ENCODE measurements at regions not wholly inside any gene's neighbourhood (a gene's known extent, or its start where the extent isn't known, plus 50 kb on each side); places are given as distances from the start of the nearest gene placed in this dataset.
A peak's percentile ranks its signal among the peaks of the same experiment; 100 is the strongest.

GRCh38 chr4:116066711-116067245, 953.4 kb upstream of the NDST4 start:
- no peak overlapping the region for H3K4me3 ChIP-seq (ENCODE audit: low read length in 2 of 2)
- POLR2A ChIA-PET (ENCODE audit: partially characterized antibody) = no interaction called here
- no peaks in the 10 kb centered on the region for H3K4me1 ChIP-seq (ENCODE audit: insufficient read depth, low read length)
- peaks cover 0 to 8% (median 4%) of the 10 kb centered on the region in 8 donors for H3K9me3 Mint-ChIP-seq
- H3K27me3 ChIP-seq (ENCODE audit: insufficient read depth, low read length) = no peaks in the 10 kb centered on the region
- no peaks in the 10 kb centered on the region for H3K36me3 Mint-ChIP-seq
- no peaks in the 10 kb centered on the region for H3K27me3 Mint-ChIP-seq
- H3K27ac Mint-ChIP-seq = no peak overlapping the region
- H3K36me3 ChIP-seq (ENCODE audit: insufficient read depth, low read length) = no peaks in the 10 kb centered on the region
- no peak overlapping the region for H3K27ac ChIP-seq (ENCODE audit: low read depth, low read length)
- H3K9me3 ChIP-seq (ENCODE audit: control insufficient read depth in 1 of 2, low read length in 2 of 2) = no peaks in the 10 kb centered on the region
- H3K4me1 Mint-ChIP-seq = no peaks in the 10 kb centered on the region
- CTCF ChIA-PET (ENCODE audit: partially characterized antibody) = no interaction called here
- no peak overlapping the region for H3K4me3 Mint-ChIP-seq
- DNase-seq = no peak
- intact Hi-C loops (cut with micrococcal nuclease) = no loop called here

GRCh38 chr4:116064331-116064730, 950.9 kb upstream of the NDST4 start:
- intact Hi-C loops (cut with micrococcal nuclease) = no loop called here
- POLR2A ChIA-PET (ENCODE audit: partially characterized antibody) = no interaction called here

GRCh38 chr4:116059361-116059760, 945.9 kb upstream of the NDST4 start:
- no peaks in the 10 kb centered on the region for H3K9me3 ChIP-seq (ENCODE audit: control insufficient read depth in 1 of 2, low read length in 2 of 2)
- no peaks in the 10 kb centered on the region for H3K4me1 ChIP-seq (ENCODE audit: insufficient read depth, low read length)
- no peak for DNase-seq
- Mint-ChIP-seq H3K27ac (no peak overlapping the region), H3K36me3 (no peaks in the 10 kb centered on the region), H3K4me3 (no peak overlapping the region), H3K9me3 (no peaks in the 10 kb centered on the region), H3K4me1 (no peaks in the 10 kb centered on the region), H3K27me3 (no peaks in the 10 kb centered on the region)
- no peak overlapping the region for H3K4me3 ChIP-seq (ENCODE audit: low read length in 2 of 2)
- POLR2A ChIA-PET (ENCODE audit: partially characterized antibody) = no interaction called here
- H3K36me3 ChIP-seq (ENCODE audit: insufficient read depth, low read length) = no peaks in the 10 kb centered on the region
- CTCF ChIA-PET (ENCODE audit: partially characterized antibody) = no interaction called here
- H3K27ac ChIP-seq (ENCODE audit: low read depth, low read length) = no peak overlapping the region
- H3K27me3 ChIP-seq (ENCODE audit: insufficient read depth, low read length) = no peaks in the 10 kb centered on the region
- intact Hi-C loops (cut with micrococcal nuclease) = no loop called here

More at GRCh38 chr4:116064331-116064730, 950.9 kb upstream of the NDST4 start:
- no peaks in the 10 kb centered on the region for H3K9me3 ChIP-seq (ENCODE audit: control insufficient read depth in 1 of 2, low read length in 2 of 2)
- CTCF ChIA-PET (ENCODE audit: partially characterized antibody) = no interaction called here
- peaks cover 0 to 6% (median 3%) of the 10 kb centered on the region in 8 donors for H3K9me3 Mint-ChIP-seq
- H3K4me1 ChIP-seq (ENCODE audit: insufficient read depth, low read length) = no peaks in the 10 kb centered on the region
- H3K27ac Mint-ChIP-seq = no peak overlapping the region
- H3K4me1 Mint-ChIP-seq = no peaks in the 10 kb centered on the region
- no peaks in the 10 kb centered on the region for H3K27me3 Mint-ChIP-seq
- no peak overlapping the region for H3K4me3 Mint-ChIP-seq
- no peak overlapping the region for H3K4me3 ChIP-seq (ENCODE audit: low read length in 2 of 2)
- no peak overlapping the region for H3K27ac ChIP-seq (ENCODE audit: low read depth, low read length)
- H3K36me3 ChIP-seq (ENCODE audit: insufficient read depth, low read length) = no peaks in the 10 kb centered on the region
- no peak for DNase-seq
- H3K27me3 ChIP-seq (ENCODE audit: insufficient read depth, low read length) = no peaks in the 10 kb centered on the region
- H3K36me3 Mint-ChIP-seq = no peaks in the 10 kb centered on the region

GRCh38 chr4:116058129-116058528, 944.7 kb upstream of the NDST4 start:
- Mint-ChIP-seq H3K4me1 (no peaks in the 10 kb centered on the region), H3K27me3 (no peaks in the 10 kb centered on the region), H3K36me3 (no peaks in the 10 kb centered on the region), H3K9me3 (no peaks in the 10 kb centered on the region), H3K4me3 (no peak overlapping the region), H3K27ac (no peak overlapping the region)
- H3K4me1 ChIP-seq (ENCODE audit: insufficient read depth, low read length) = no peaks in the 10 kb centered on the region
- no peak overlapping the region for H3K27ac ChIP-seq (ENCODE audit: low read depth, low read length)
- intact Hi-C loops (cut with micrococcal nuclease) = no loop called here
- no peaks in the 10 kb centered on the region for H3K36me3 ChIP-seq (ENCODE audit: insufficient read depth, low read length)
- ChIA-PET CTCF (ENCODE audit: partially characterized antibody) (no interaction called here), POLR2A (ENCODE audit: partially characterized antibody) (no interaction called here)
- DNase-seq = no peak
- H3K9me3 ChIP-seq (ENCODE audit: control insufficient read depth in 1 of 2, low read length in 2 of 2) = no peaks in the 10 kb centered on the region
- H3K4me3 ChIP-seq (ENCODE audit: low read length in 2 of 2) = no peak overlapping the region
- no peaks in the 10 kb centered on the region for H3K27me3 ChIP-seq (ENCODE audit: insufficient read depth, low read length)

GRCh38 chr4:116055857-116056827, 942.7 kb upstream of the NDST4 start:
- CTCF ChIA-PET (ENCODE audit: partially characterized antibody) = no interaction called here
- Mint-ChIP-seq H3K27ac (no peak overlapping the region), H3K9me3 (no peaks in the 10 kb centered on the region), H3K4me3 (no peak overlapping the region), H3K36me3 (no peaks in the 10 kb centered on the region), H3K27me3 (no peaks in the 10 kb centered on the region), H3K4me1 (no peaks in the 10 kb centered on the region)
- POLR2A ChIA-PET (ENCODE audit: partially characterized antibody) = no interaction called here
- H3K27ac ChIP-seq (ENCODE audit: low read depth, low read length) = no peak overlapping the region
- no peaks in the 10 kb centered on the region for H3K27me3 ChIP-seq (ENCODE audit: insufficient read depth, low read length)
- no peaks in the 10 kb centered on the region for H3K36me3 ChIP-seq (ENCODE audit: insufficient read depth, low read length)
- no peaks in the 10 kb centered on the region for H3K4me1 ChIP-seq (ENCODE audit: insufficient read depth, low read length)
- no peaks in the 10 kb centered on the region for H3K9me3 ChIP-seq (ENCODE audit: control insufficient read depth in 1 of 2, low read length in 2 of 2)
- H3K4me3 ChIP-seq (ENCODE audit: low read length in 2 of 2) = no peak overlapping the region
- intact Hi-C loops (cut with micrococcal nuclease) = no loop called here
- no peak for DNase-seq

GRCh38 chr4:116027311-116027710, 913.9 kb upstream of the NDST4 start:
- no peak overlapping the region for H3K4me3 ChIP-seq (ENCODE audit: low read length in 2 of 2)
- Mint-ChIP-seq H3K4me3 (no peak overlapping the region), H3K27me3 (no peaks in the 10 kb centered on the region), H3K4me1 (no peaks in the 10 kb centered on the region), H3K9me3 (peaks cover 0 to 3% (median 2%) of the 10 kb centered on the region in 8 donors), H3K36me3 (no peaks in the 10 kb centered on the region), H3K27ac (no peak overlapping the region)
- DNase-seq = no peak
- no peaks in the 10 kb centered on the region for H3K9me3 ChIP-seq (ENCODE audit: control insufficient read depth in 1 of 2, low read length in 2 of 2)
- H3K27ac ChIP-seq (ENCODE audit: low read depth, low read length) = no peak overlapping the region
- POLR2A ChIA-PET (ENCODE audit: partially characterized antibody) = no interaction called here
- no peaks in the 10 kb centered on the region for H3K27me3 ChIP-seq (ENCODE audit: insufficient read depth, low read length)
- no peaks in the 10 kb centered on the region for H3K4me1 ChIP-seq (ENCODE audit: insufficient read depth, low read length)
- intact Hi-C loops (cut with micrococcal nuclease) = no loop called here
- H3K36me3 ChIP-seq (ENCODE audit: insufficient read depth, low read length) = no peaks in the 10 kb centered on the region
- CTCF ChIA-PET (ENCODE audit: partially characterized antibody) = no interaction called here

- H3K27me3 Mint-ChIP-seq = no peaks in the 10 kb centered on the region
- H3K27me3 ChIP-seq (ENCODE audit: insufficient read depth, low read length) = no peaks in the 10 kb centered on the region
- no peaks in the 10 kb centered on the region for H3K9me3 ChIP-seq (ENCODE audit: control insufficient read depth in 1 of 2, low read length in 2 of 2)
- H3K27ac Mint-ChIP-seq = no peak overlapping the region
- peaks cover 0 to 13% (median 5%) of the 10 kb centered on the region in 8 donors for H3K9me3 Mint-ChIP-seq
- no peaks in the 10 kb centered on the region for H3K4me1 ChIP-seq (ENCODE audit: insufficient read depth, low read length)
- CTCF ChIA-PET (ENCODE audit: partially characterized antibody) = no interaction called here
- H3K27ac ChIP-seq (ENCODE audit: low read depth, low read length) = no peak overlapping the region
- POLR2A ChIA-PET (ENCODE audit: partially characterized antibody) = no interaction called here
- H3K4me1 Mint-ChIP-seq = no peaks in the 10 kb centered on the region
- no peaks in the 10 kb centered on the region for H3K36me3 ChIP-seq (ENCODE audit: insufficient read depth, low read length)
- peak overlapping the region in 1 of 8 donors; percentile 42 for H3K4me3 Mint-ChIP-seq
- H3K4me3 ChIP-seq (ENCODE audit: low read length in 2 of 2) = no peak overlapping the region
- no peaks in the 10 kb centered on the region for H3K36me3 Mint-ChIP-seq
- intact Hi-C loops (cut with micrococcal nuclease) = no loop called here
- DNase-seq = no peak
These were observed 911.7 kb upstream of the NDST4 start for GRCh38 chr4:116024954-116025708.
